ENCODE measurements at regions not wholly inside any gene's neighbourhood (a gene's known extent, or its start where the extent isn't known, plus 50 kb on each side); places are given as distances from the start of the nearest gene placed in this dataset.

- Histone ChIP-seq H2AFZ (ENCODE audit: low read depth, low read length) (no peak overlapping the region), H3K4me1 (ENCODE audit: control insufficient read depth, extremely low read depth, insufficient read depth, low read length) (no peaks in the 10 kb centered on the region), H3K9me1 (replicated peaks; ENCODE audit: control insufficient read depth, extremely low read depth, insufficient read depth, low read length) (no peaks in the 10 kb centered on the region), H3K36me3 (ENCODE audit: control insufficient read depth in 2 of 2, extremely low read depth in 1 of 2, insufficient read depth in 2 of 2, low read length in 2 of 2) (no peaks in the 10 kb centered on the region), H3K27ac (ENCODE audit: insufficient read depth, low read depth, low read length) (no peak overlapping the region), H3K79me2 (ENCODE audit: control insufficient read depth, insufficient read depth, low read length) (no peaks in the 10 kb centered on the region), H3K4me3 (replicated peaks in 1 of 3; ENCODE audit: insufficient read depth in 1 of 3, low read depth in 1 of 3, low read length in 3 of 3) (no peak overlapping the region), H3K9me3 (replicated peaks; ENCODE audit: control insufficient read depth, insufficient read depth, low read length) (peaks cover 5% of the 10 kb centered on the region), H3K9ac (replicated peaks; ENCODE audit: extremely low read depth, insufficient read depth, low read length) (no peak overlapping the region), H4K20me1 (replicated peaks; ENCODE audit: control insufficient read depth, extremely low read depth, insufficient read depth, low read length) (no peaks in the 10 kb centered on the region), H3K4me2 (ENCODE audit: insufficient read depth, low read length) (no peak overlapping the region), H3K27me3 (ENCODE audit: control insufficient read depth in 2 of 2, insufficient read depth in 2 of 2, low read length in 2 of 2) (no peaks in the 10 kb centered on the region)
- dilution Hi-C loops (cut with MboI; ENCODE audit: extremely low pct_ligation_motif_present, low sequenced_read_pairs), result no loop called here
- CTCF ChIA-PET, result no interaction called here
- intact Hi-C loops (cut with micrococcal nuclease), result no loop called here
- TF ChIP-seq GATA2 (IDR thresholded peaks at IDR 0.05; ENCODE audit: insufficient read depth, insufficient read length, low read depth, low read length), result no peak
- TF ChIP-seq POLR2A (IDR thresholded peaks at IDR 0.05; ENCODE audit: low read depth, low read length), result no peak
- TF ChIP-seq POLR2AphosphoS5 (IDR thresholded peaks at IDR 0.05; ENCODE audit: insufficient read depth, low read depth, low read length), result no peak
- TF ChIP-seq MAX (IDR thresholded peaks at IDR 0.05; ENCODE audit: insufficient read depth, insufficient read length), result no peak
- TF ChIP-seq FOS (IDR thresholded peaks at IDR 0.05; ENCODE audit: borderline replicate concordance, insufficient read depth, low read length), result no peak
- TF ChIP-seq CTCF (IDR thresholded peaks at IDR 0.05; ENCODE audit: extremely low read depth in 1 of 2, insufficient read depth in 1 of 2, low read depth in 1 of 2, low read length in 2 of 2), result no peak
- no peak for FAIRE-seq
- no peak for DNase-seq (ENCODE audit: low read depth, low spot score)
- POLR2A ChIA-PET, result no interaction called here
- BruUV-seq (replicated peaks), result no TSS peak
These were observed 1518.7 kb upstream of the CDH9 start for GRCh38 chr5:28557114-28557513.

- CTCF ChIA-PET, result no interaction called here
- no peak for FAIRE-seq
- H3K9me3 ChIP-seq (replicated peaks; ENCODE audit: control insufficient read depth, insufficient read depth, low read length), result no peaks in the 10 kb centered on the region
These were observed 1511.2 kb upstream of the CDH9 start for GRCh38 chr5:28549588-28549987.

More at GRCh38 chr5:28549588-28549987, 1511.2 kb upstream of the CDH9 start:
- TF ChIP-seq JUN (IDR thresholded peaks at IDR 0.05; ENCODE audit: borderline replicate concordance, insufficient read depth, insufficient read length, low read depth) (no peak), MAX (IDR thresholded peaks at IDR 0.05; ENCODE audit: insufficient read depth, insufficient read length) (no peak)
- H3K9ac ChIP-seq (replicated peaks; ENCODE audit: extremely low read depth, insufficient read depth, low read length), result no peak overlapping the region
- dilution Hi-C loops (cut with MboI; ENCODE audit: extremely low pct_ligation_motif_present, low sequenced_read_pairs), result no loop called here
- no peak for DNase-seq (ENCODE audit: low read depth, low spot score)
- no peak overlapping the region for H3K27ac ChIP-seq (ENCODE audit: insufficient read depth, low read depth, low read length)
- no peaks in the 10 kb centered on the region for H3K36me3 ChIP-seq (ENCODE audit: control insufficient read depth in 2 of 2, extremely low read depth in 1 of 2, insufficient read depth in 2 of 2, low read length in 2 of 2)
- no TSS peak for BruUV-seq (replicated peaks)
- intact Hi-C loops (cut with micrococcal nuclease), result no loop called here
- H3K4me1 ChIP-seq (ENCODE audit: control insufficient read depth, extremely low read depth, insufficient read depth, low read length), result no peaks in the 10 kb centered on the region
- H3K27me3 ChIP-seq (ENCODE audit: control insufficient read depth in 2 of 2, insufficient read depth in 2 of 2, low read length in 2 of 2), result no peaks in the 10 kb centered on the region
- POLR2A ChIA-PET, result no interaction called here
- no peak overlapping the region for H2AFZ ChIP-seq (ENCODE audit: low read depth, low read length)
- no peaks in the 10 kb centered on the region for H4K20me1 ChIP-seq (replicated peaks; ENCODE audit: control insufficient read depth, extremely low read depth, insufficient read depth, low read length)
- H3K79me2 ChIP-seq (ENCODE audit: control insufficient read depth, insufficient read depth, low read length), result no peaks in the 10 kb centered on the region
- no peak overlapping the region for H3K4me3 ChIP-seq (replicated peaks in 1 of 3; ENCODE audit: insufficient read depth in 1 of 3, low read depth in 1 of 3, low read length in 3 of 3)
- H3K4me2 ChIP-seq (ENCODE audit: insufficient read depth, low read length), result no peak overlapping the region
- no peaks in the 10 kb centered on the region for H3K9me1 ChIP-seq (replicated peaks; ENCODE audit: control insufficient read depth, extremely low read depth, insufficient read depth, low read length)

All from endothelial cell of umbilical vein (primary cell).